CD4-positive, CD25-positive, alpha-beta regulatory T cell (primary cell): ENCODE measurements at regions not wholly inside any gene's neighbourhood (a gene's known extent, or its start where the extent isn't known, plus 50 kb on each side); places are given as distances from the start of the nearest gene placed in this dataset.
A peak's percentile ranks its signal among the peaks of the same experiment; 100 is the strongest.

Experiments used
- ATAC-seq, 2 donors: fragments of 150-1000 bp; cut with Tn5 transposase; one replicate each; pipeline ENCODE4 v1.10.0; 2021; ENCODE audit warnings: low read depth in 2 of 2, moderate number of reproducible peaks in 2 of 2, moderate library complexity in 1 of 2
- DNase-seq, 3 donors: peaks; one replicate each; pipeline versions ENCODE4 v3.0.0 to v3.0.0-alpha.2; 2012 to 2022; ENCODE audit warnings: mixed read lengths in 1 of 3
- H3K27ac ChIP-seq: one replicate; pipeline ENCODE4 v1.7.0; 2013; ENCODE audit warnings: mild to moderate bottlenecking, low read length; ENCODE audit not compliant: insufficient read depth, poor library complexity, severe bottlenecking
- H3K27me3 ChIP-seq: one replicate; pipeline ENCODE4 v1.7.0; 2013; ENCODE audit warnings: low read length; ENCODE audit not compliant: control insufficient read depth, insufficient read depth
- H3K36me3 ChIP-seq: one replicate; pipeline ENCODE4 v1.7.0; 2013; ENCODE audit warnings: mild to moderate bottlenecking, low read length, moderate library complexity; ENCODE audit not compliant: control insufficient read depth, insufficient read depth
- H3K4me1 ChIP-seq: 2 replicates; pipeline ENCODE4 v1.7.0; 2013; ENCODE audit warnings: mild to moderate bottlenecking, low read length; ENCODE audit not compliant: insufficient read depth, control insufficient read depth, poor library complexity, severe bottlenecking
- H3K4me3 ChIP-seq: one replicate; pipeline ENCODE4 v1.7.0; 2013; ENCODE audit warnings: low read depth, mild to moderate bottlenecking, low read length, moderate library complexity
- H3K9me3 ChIP-seq, 2 experiments: 1 replicate in 1 of 2; 2 replicates in 1 of 2; pipeline ENCODE4 v1.7.0; 2013; ENCODE audit warnings: low read length in 2 of 2, mild to moderate bottlenecking in 1 of 2, moderate library complexity in 1 of 2; ENCODE audit not compliant: control insufficient read depth in 2 of 2
- H3K27ac Mint-ChIP-seq, 3 donors: one replicate each; pipeline ENCODE4 v1.8.0; 2020 to 2022; ENCODE audit warnings: mild to moderate bottlenecking in 3 of 3, mixed read lengths in 3 of 3, moderate library complexity in 2 of 3
- H3K27me3 Mint-ChIP-seq: one replicate; pipeline ENCODE4 v1.8.0; 2022; ENCODE audit warnings: mild to moderate bottlenecking, mixed read lengths
- H3K36me3 Mint-ChIP-seq: one replicate; pipeline ENCODE4 v1.8.0; 2020; ENCODE audit warnings: mixed read lengths
- H3K4me1 Mint-ChIP-seq, 4 donors: one replicate each; pipeline ENCODE4 v1.8.0; 2020 to 2022; ENCODE audit warnings: mixed read lengths in 4 of 4, mild to moderate bottlenecking in 1 of 4
- H3K4me3 Mint-ChIP-seq, 4 donors: one replicate each; pipeline ENCODE4 v1.8.0; 2020 to 2022; ENCODE audit warnings: mild to moderate bottlenecking in 4 of 4, mixed read lengths in 4 of 4, moderate library complexity in 3 of 4
- H3K9me3 Mint-ChIP-seq, 7 donors: one replicate each; pipeline ENCODE4 v1.8.0; 2020 to 2022; ENCODE audit warnings: mixed read lengths in 7 of 7, mild to moderate bottlenecking in 3 of 7, moderate library complexity in 2 of 7

GRCh38 chr18:71666481-71666880 is 877.7 kb downstream of the CBLN2 start:
- H3K9me3 Mint-ChIP-seq: peaks cover 0 to 7% (median 0%) of the 10 kb centered on the region in 7 donors
- no peak overlapping the region for H3K4me3 Mint-ChIP-seq
- no peaks in the 10 kb centered on the region for H3K27me3 Mint-ChIP-seq
- no peak overlapping the region for H3K27ac ChIP-seq
- H3K4me3 ChIP-seq: no peak overlapping the region
- H3K27ac Mint-ChIP-seq: no peak overlapping the region
- H3K4me1 Mint-ChIP-seq: no peaks in the 10 kb centered on the region
- no peak for DNase-seq
- no peaks in the 10 kb centered on the region for H3K27me3 ChIP-seq
- ATAC-seq: no peak
- no peaks in the 10 kb centered on the region for H3K36me3 Mint-ChIP-seq
- no peaks in the 10 kb centered on the region for H3K4me1 ChIP-seq
- no peaks in the 10 kb centered on the region for H3K36me3 ChIP-seq
- no peaks in the 10 kb centered on the region for H3K9me3 ChIP-seq

- Mint-ChIP-seq H3K9me3 (peaks cover 0 to 7% (median 3%) of the 10 kb centered on the region in 7 donors), H3K36me3 (no peaks in the 10 kb centered on the region), H3K4me3 (no peak overlapping the region), H3K27ac (no peak overlapping the region), H3K4me1 (no peaks in the 10 kb centered on the region), H3K27me3 (no peaks in the 10 kb centered on the region)
- Histone ChIP-seq H3K4me1 (no peaks in the 10 kb centered on the region), H3K27me3 (no peaks in the 10 kb centered on the region), H3K27ac (no peak overlapping the region), H3K4me3 (no peak overlapping the region), H3K9me3 (no peaks in the 10 kb centered on the region), H3K36me3 (no peaks in the 10 kb centered on the region)
- DNase-seq (no peak), ATAC-seq (no peak)
Measured at GRCh38 chr18:71665131-71665530, 879.0 kb downstream of the CBLN2 start.

- no peak overlapping the region for H3K4me3 Mint-ChIP-seq
- no peak overlapping the region for H3K27ac ChIP-seq
- no peaks in the 10 kb centered on the region for H3K27me3 Mint-ChIP-seq
- H3K4me1 ChIP-seq: no peaks in the 10 kb centered on the region
- no peak for DNase-seq
- H3K9me3 Mint-ChIP-seq: peaks cover 0 to 7% (median 2%) of the 10 kb centered on the region in 7 donors
- H3K4me3 ChIP-seq: no peak overlapping the region
- no peaks in the 10 kb centered on the region for H3K27me3 ChIP-seq
- no peak overlapping the region for H3K27ac Mint-ChIP-seq
- ATAC-seq: no peak
- no peaks in the 10 kb centered on the region for H3K9me3 ChIP-seq
- H3K4me1 Mint-ChIP-seq: no peaks in the 10 kb centered on the region
- H3K36me3 Mint-ChIP-seq: no peaks in the 10 kb centered on the region
- H3K36me3 ChIP-seq: no peaks in the 10 kb centered on the region
Measured at GRCh38 chr18:71643822-71644221, 900.3 kb downstream of the CBLN2 start.

GRCh38 chr18:71630696-71631095 is 913.4 kb downstream of the CBLN2 start:
- no peak overlapping the region for H3K27ac ChIP-seq
- Mint-ChIP-seq H3K27me3 (no peaks in the 10 kb centered on the region), H3K27ac (no peak overlapping the region), H3K4me1 (no peaks in the 10 kb centered on the region), H3K9me3 (peaks cover 0 to 2% (median 0%) of the 10 kb centered on the region in 7 donors), H3K36me3 (no peaks in the 10 kb centered on the region), H3K4me3 (no peak overlapping the region)
- no peak overlapping the region for H3K4me3 ChIP-seq
- H3K27me3 ChIP-seq: no peaks in the 10 kb centered on the region
- DNase-seq (no peak), ATAC-seq (no peak)
- H3K36me3 ChIP-seq: no peaks in the 10 kb centered on the region
- H3K9me3 ChIP-seq: no peaks in the 10 kb centered on the region
- H3K4me1 ChIP-seq: no peaks in the 10 kb centered on the region

GRCh38 chr18:71625556-71626090 is 918.5 kb downstream of the CBLN2 start:
- H3K4me1 Mint-ChIP-seq: no peaks in the 10 kb centered on the region
- peaks cover 0 to 4% (median 2%) of the 10 kb centered on the region in 7 donors for H3K9me3 Mint-ChIP-seq
- no peaks in the 10 kb centered on the region for H3K27me3 Mint-ChIP-seq
- H3K27me3 ChIP-seq: no peaks in the 10 kb centered on the region
- H3K36me3 ChIP-seq: no peaks in the 10 kb centered on the region
- H3K4me3 ChIP-seq: no peak overlapping the region
- peak overlapping the region in 1 of 3 donors; percentile 9 for H3K27ac Mint-ChIP-seq
- DNase-seq (no peak), ATAC-seq (no peak)
- no peaks in the 10 kb centered on the region for H3K4me1 ChIP-seq
- H3K4me3 Mint-ChIP-seq: no peak overlapping the region
- H3K27ac ChIP-seq: no peak overlapping the region
- H3K9me3 ChIP-seq: no peaks in the 10 kb centered on the region
- H3K36me3 Mint-ChIP-seq: no peaks in the 10 kb centered on the region

GRCh38 chr18:71598374-71598773 is 945.8 kb downstream of the CBLN2 start:
- no peak overlapping the region for H3K27ac ChIP-seq
- no peaks in the 10 kb centered on the region for H3K4me1 Mint-ChIP-seq
- H3K27me3 Mint-ChIP-seq: no peaks in the 10 kb centered on the region

GRCh38 chr18:71597219-71597618 is 946.9 kb downstream of the CBLN2 start:
- Histone ChIP-seq H3K9me3 (no peaks in the 10 kb centered on the region), H3K36me3 (no peaks in the 10 kb centered on the region), H3K27ac (no peak overlapping the region), H3K4me1 (no peaks in the 10 kb centered on the region), H3K27me3 (no peaks in the 10 kb centered on the region), H3K4me3 (no peak overlapping the region)
- Mint-ChIP-seq H3K4me3 (no peak overlapping the region), H3K27ac (no peak overlapping the region), H3K36me3 (no peaks in the 10 kb centered on the region), H3K9me3 (peaks cover 0 to 6% (median 2%) of the 10 kb centered on the region in 7 donors), H3K4me1 (no peaks in the 10 kb centered on the region), H3K27me3 (no peaks in the 10 kb centered on the region)
- DNase-seq: no peak
- ATAC-seq: no peak

More at GRCh38 chr18:71598374-71598773, 945.8 kb downstream of the CBLN2 start:
- DNase-seq: no peak
- Mint-ChIP-seq H3K9me3 (peaks cover 0 to 8% (median 2%) of the 10 kb centered on the region in 7 donors), H3K36me3 (no peaks in the 10 kb centered on the region), H3K27ac (no peak overlapping the region), H3K4me3 (no peak overlapping the region)
- H3K27me3 ChIP-seq: no peaks in the 10 kb centered on the region
- no peak overlapping the region for H3K4me3 ChIP-seq
- no peaks in the 10 kb centered on the region for H3K4me1 ChIP-seq
- no peak for ATAC-seq
- H3K9me3 ChIP-seq: no peaks in the 10 kb centered on the region
- no peaks in the 10 kb centered on the region for H3K36me3 ChIP-seq

GRCh38 chr18:71583252-71583651 is 960.9 kb downstream of the CBLN2 start:
- no peaks in the 10 kb centered on the region for H3K27me3 Mint-ChIP-seq
- no peaks in the 10 kb centered on the region for H3K4me1 ChIP-seq
- no peak overlapping the region for H3K27ac ChIP-seq
- H3K27ac Mint-ChIP-seq: no peak overlapping the region
- no peaks in the 10 kb centered on the region for H3K9me3 ChIP-seq
- H3K36me3 Mint-ChIP-seq: no peaks in the 10 kb centered on the region
- DNase-seq (no peak), ATAC-seq (no peak)
- no peaks in the 10 kb centered on the region for H3K4me1 Mint-ChIP-seq
- H3K27me3 ChIP-seq: no peaks in the 10 kb centered on the region
- no peak overlapping the region for H3K4me3 ChIP-seq
- H3K4me3 Mint-ChIP-seq: no peak overlapping the region
- peaks cover 0 to 10% (median 1%) of the 10 kb centered on the region in 7 donors for H3K9me3 Mint-ChIP-seq
- H3K36me3 ChIP-seq: no peaks in the 10 kb centered on the region
